ENCODE measurements at regions not wholly inside any gene's neighbourhood (a gene's known extent, or its start where the extent isn't known, plus 50 kb on each side); places are given as distances from the start of the nearest gene placed in this dataset.

GRCh38 chr5:144581044-144581443, 410.4 kb downstream of the KCTD16 start:
- no peak for TF ChIP-seq EZH2 (IDR thresholded peaks at IDR 0.05; ENCODE audit: low read length)
- TF ChIP-seq, protein P1, sequence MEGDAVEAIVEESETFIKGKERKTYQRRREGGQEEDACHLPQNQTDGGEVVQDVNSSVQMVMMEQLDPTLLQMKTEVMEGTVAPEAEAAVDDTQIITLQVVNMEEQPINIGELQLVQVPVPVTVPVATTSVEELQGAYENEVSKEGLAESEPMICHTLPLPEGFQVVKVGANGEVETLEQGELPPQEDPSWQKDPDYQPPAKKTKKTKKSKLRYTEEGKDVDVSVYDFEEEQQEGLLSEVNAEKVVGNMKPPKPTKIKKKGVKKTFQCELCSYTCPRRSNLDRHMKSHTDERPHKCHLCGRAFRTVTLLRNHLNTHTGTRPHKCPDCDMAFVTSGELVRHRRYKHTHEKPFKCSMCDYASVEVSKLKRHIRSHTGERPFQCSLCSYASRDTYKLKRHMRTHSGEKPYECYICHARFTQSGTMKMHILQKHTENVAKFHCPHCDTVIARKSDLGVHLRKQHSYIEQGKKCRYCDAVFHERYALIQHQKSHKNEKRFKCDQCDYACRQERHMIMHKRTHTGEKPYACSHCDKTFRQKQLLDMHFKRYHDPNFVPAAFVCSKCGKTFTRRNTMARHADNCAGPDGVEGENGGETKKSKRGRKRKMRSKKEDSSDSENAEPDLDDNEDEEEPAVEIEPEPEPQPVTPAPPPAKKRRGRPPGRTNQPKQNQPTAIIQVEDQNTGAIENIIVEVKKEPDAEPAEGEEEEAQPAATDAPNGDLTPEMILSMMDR (optimal IDR thresholded peaks at IDR 0.05 in 1 of 3, IDR thresholded peaks at IDR 0.05 in 1 of 3, conservative IDR thresholded peaks at IDR 0.05 in 1 of 3; ENCODE audit: extremely low read depth in 1 of 3, insufficient read depth in 2 of 3, low read length in 3 of 3), result no peak
- H3K9me1 ChIP-seq (ENCODE audit: control insufficient read depth, extremely low read depth, insufficient read depth, low read length), result no peaks in the 10 kb centered on the region
- H3K36me3 ChIP-seq (ENCODE audit: control insufficient read depth in 2 of 2, extremely low read depth in 1 of 2, insufficient read depth in 2 of 2, low read length in 2 of 2), result no peaks in the 10 kb centered on the region
- FAIRE-seq (no peak), DNase-seq (ENCODE audit: low read depth, low spot score) (no peak)
- H3K27ac ChIP-seq (ENCODE audit: control insufficient read depth, insufficient read depth, low read length), result no peak overlapping the region
- no peaks in the 10 kb centered on the region for H3K9me3 ChIP-seq (ENCODE audit: control insufficient read depth, low read depth, low read length)
- H3K79me2 ChIP-seq (ENCODE audit: control insufficient read depth, insufficient read depth, low read length), result no peaks in the 10 kb centered on the region
- H3K9ac ChIP-seq (ENCODE audit: control insufficient read depth, extremely low read depth, insufficient read depth, low read length), result no peak overlapping the region
- no peak overlapping the region for H3K4me2 ChIP-seq (ENCODE audit: control insufficient read depth, extremely low read depth, insufficient read depth, low read depth, low read length)
- dilution Hi-C loops (cut with MboI; ENCODE audit: extremely low pct_ligation_motif_present, low sequenced_read_pairs), result no loop called here
- no peak overlapping the region for H2AFZ ChIP-seq (ENCODE audit: control insufficient read depth, low read length)
- H3K27me3 ChIP-seq (ENCODE audit: control insufficient read depth, extremely low read depth, insufficient read depth, low read length), result no peaks in the 10 kb centered on the region
- no peak overlapping the region for H3K4me3 ChIP-seq (ENCODE audit: control insufficient read depth in 2 of 3, extremely low read depth in 1 of 3, insufficient read depth in 2 of 3, low read depth in 1 of 3, low read length in 3 of 3)
- H3K4me1 ChIP-seq (ENCODE audit: control insufficient read depth, extremely low read depth, insufficient read depth, low read length), result no peaks in the 10 kb centered on the region
- H4K20me1 ChIP-seq (ENCODE audit: control insufficient read depth, extremely low read depth, insufficient read depth, low read length), result no peaks in the 10 kb centered on the region

- DNase-seq (ENCODE audit: low read depth, low spot score) (no peak), FAIRE-seq (no peak)
- Histone ChIP-seq H3K79me2 (ENCODE audit: control insufficient read depth, insufficient read depth, low read length) (no peaks in the 10 kb centered on the region), H2AFZ (ENCODE audit: control insufficient read depth, low read length) (no peak overlapping the region), H3K36me3 (ENCODE audit: control insufficient read depth in 2 of 2, extremely low read depth in 1 of 2, insufficient read depth in 2 of 2, low read length in 2 of 2) (no peaks in the 10 kb centered on the region), H3K4me1 (ENCODE audit: control insufficient read depth, extremely low read depth, insufficient read depth, low read length) (no peaks in the 10 kb centered on the region), H3K9me1 (ENCODE audit: control insufficient read depth, extremely low read depth, insufficient read depth, low read length) (no peaks in the 10 kb centered on the region), H3K27ac (ENCODE audit: control insufficient read depth, insufficient read depth, low read length) (no peak overlapping the region), H3K27me3 (ENCODE audit: control insufficient read depth, extremely low read depth, insufficient read depth, low read length) (no peaks in the 10 kb centered on the region), H3K9ac (ENCODE audit: control insufficient read depth, extremely low read depth, insufficient read depth, low read length) (no peak overlapping the region), H3K9me3 (ENCODE audit: control insufficient read depth, low read depth, low read length) (no peaks in the 10 kb centered on the region), H3K4me3 (ENCODE audit: control insufficient read depth in 2 of 3, extremely low read depth in 1 of 3, insufficient read depth in 2 of 3, low read depth in 1 of 3, low read length in 3 of 3) (no peak overlapping the region), H3K4me2 (ENCODE audit: control insufficient read depth, extremely low read depth, insufficient read depth, low read depth, low read length) (no peak overlapping the region), H4K20me1 (ENCODE audit: control insufficient read depth, extremely low read depth, insufficient read depth, low read length) (no peaks in the 10 kb centered on the region)
- TF ChIP-seq, protein P1 (optimal IDR thresholded peaks at IDR 0.05 in 1 of 3, IDR thresholded peaks at IDR 0.05 in 1 of 3, conservative IDR thresholded peaks at IDR 0.05 in 1 of 3; ENCODE audit: extremely low read depth in 1 of 3, insufficient read depth in 2 of 3, low read length in 3 of 3), result no peak
- TF ChIP-seq EZH2 (IDR thresholded peaks at IDR 0.05; ENCODE audit: low read length), result no peak
- dilution Hi-C loops (cut with MboI; ENCODE audit: extremely low pct_ligation_motif_present, low sequenced_read_pairs), result no loop called here
Observed at GRCh38 chr5:144577676-144578075, 407.0 kb downstream of the KCTD16 start.

Data from keratinocyte (primary cell).